Endothelial cell of umbilical vein (primary cell): ENCODE measurements at regions not wholly inside any gene's neighbourhood (a gene's known extent, or its start where the extent isn't known, plus 50 kb on each side); places are given as distances from the start of the nearest gene placed in this dataset.

Experiments
- CTCF ChIP-seq, 2 donors: IDR thresholded peaks; 1 replicate in 1 of 2; 2 replicates in 1 of 2; pipeline ENCODE4 v1.5.1; 2011; ENCODE audit warnings: low read length in 2 of 2, mild to moderate bottlenecking in 2 of 2, moderate library complexity in 2 of 2, control low read depth in 1 of 2, inconsistent platforms in 1 of 2, low read depth in 1 of 2; ENCODE audit not compliant: insufficient read depth in 1 of 2; ENCODE audit errors: extremely low read depth in 1 of 2
- MAX ChIP-seq: IDR thresholded peaks from 2 replicates; pipeline ENCODE4 v1.6.1; 2011; ENCODE audit not compliant: insufficient read depth, insufficient read length
- POLR2A ChIP-seq: IDR thresholded peaks from 2 replicates; pipeline ENCODE4 v1.6.1; 2012; ENCODE audit warnings: low read depth, mild to moderate bottlenecking, control low read depth, low read length
- POLR2AphosphoS5 ChIP-seq: IDR thresholded peaks from 2 replicates; pipeline ENCODE4 v1.6.1; 2012; ENCODE audit warnings: low read depth, mild to moderate bottlenecking, control low read depth, low read length, moderate library complexity; ENCODE audit not compliant: insufficient read depth

DNA sequence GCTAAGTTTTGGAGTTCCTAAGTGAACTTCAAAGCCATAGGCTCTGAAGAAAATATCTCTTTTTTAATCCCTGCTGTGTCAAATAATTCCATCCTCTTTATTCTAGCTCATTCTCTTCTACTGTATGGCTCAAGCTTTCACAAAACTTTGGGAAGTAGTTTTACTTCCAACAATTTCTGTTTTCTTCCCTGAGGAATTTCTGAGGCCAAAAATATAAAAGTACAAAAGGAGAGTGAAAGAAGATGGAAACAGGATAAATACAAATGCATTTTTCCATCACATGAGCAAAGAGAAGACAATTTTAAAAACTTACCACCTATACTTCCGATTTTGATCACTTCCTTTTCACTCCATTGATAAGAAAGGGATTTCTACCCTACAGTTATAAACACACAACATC is 585.7 kb upstream of the DAB2 start:
- TF ChIP-seq CTCF (IDR thresholded peaks at IDR 0.05; ENCODE audit: extremely low read depth in 1 of 2, insufficient read depth in 1 of 2, low read depth in 1 of 2, low read length in 2 of 2) (no peak), POLR2AphosphoS5 (no peak), POLR2A (no peak), MAX (no peak)
